Calu3 (cell line): ENCODE measurements at regions not wholly inside any gene's neighbourhood (a gene's known extent, or its start where the extent isn't known, plus 50 kb on each side); places are given as distances from the start of the nearest gene placed in this dataset.

Source experiments
- BruUV-seq: library from RNA; stranded (reverse); fragments of 400-500 nt; replicated peaks from 2 replicates; lab custom pipeline; 2021; lab: Mats Ljungman, UMichigan
- CTCF ChIA-PET: fragments of 300-600 bp; sonication (Branson Sonifier 250); formaldehyde crosslinking; loops from one replicate; lab custom pipeline; 2022; ENCODE audit warnings: antibody characterized with exemption; lab: Charles Lee
- DNase-seq: peaks from one replicate; pipeline ENCODE4 v3.0.0; 2022
- H3K27ac Mint-ChIP-seq: one replicate; pipeline ENCODE4 v1.8.0; 2022; ENCODE audit warnings: mixed read lengths; ENCODE audit not compliant: unreplicated experiment
- H3K27me3 Mint-ChIP-seq: one replicate; pipeline ENCODE4 v1.8.0; 2022; ENCODE audit warnings: mixed read lengths; ENCODE audit not compliant: unreplicated experiment
- H3K36me3 Mint-ChIP-seq: one replicate; pipeline ENCODE4 v1.8.0; 2022; ENCODE audit warnings: mild to moderate bottlenecking, moderate library complexity, mixed read lengths; ENCODE audit not compliant: insufficient read depth, unreplicated experiment
- H3K4me1 Mint-ChIP-seq: one replicate; pipeline ENCODE4 v1.8.0; 2022; ENCODE audit warnings: mild to moderate bottlenecking, low read depth, mixed read lengths; ENCODE audit not compliant: unreplicated experiment
- H3K4me3 Mint-ChIP-seq: one replicate; pipeline ENCODE4 v1.8.0; 2022; ENCODE audit warnings: mild to moderate bottlenecking, low read depth, moderate library complexity, mixed read lengths; ENCODE audit not compliant: unreplicated experiment
- H3K9me3 Mint-ChIP-seq: one replicate; pipeline ENCODE4 v1.8.0; 2022; ENCODE audit warnings: low read depth, mixed read lengths; ENCODE audit not compliant: unreplicated experiment
- intact Hi-C: fragments of 100-400 bp; cut with micrococcal nuclease; formaldehyde crosslinking; loops from one replicate; pipeline ENCODE4 v1.10.0; 2022; ENCODE audit not compliant: unreplicated experiment
- microRNA-seq: library from miRNA; unstranded; fragments of <30 nt; microRNA quantifications from one replicate; pipeline ENCODE4 v1.2.0, GENCODE V29; 2022
- TF ChIP-seq, protein P1 (sequence below): fragments of 200-600 bp; IDR thresholded peaks from one replicate; pipeline ENCODE4 v1.8.0; 2022; ENCODE audit warnings: antibody characterized with exemption; ENCODE audit not compliant: unreplicated experiment

DNA sequence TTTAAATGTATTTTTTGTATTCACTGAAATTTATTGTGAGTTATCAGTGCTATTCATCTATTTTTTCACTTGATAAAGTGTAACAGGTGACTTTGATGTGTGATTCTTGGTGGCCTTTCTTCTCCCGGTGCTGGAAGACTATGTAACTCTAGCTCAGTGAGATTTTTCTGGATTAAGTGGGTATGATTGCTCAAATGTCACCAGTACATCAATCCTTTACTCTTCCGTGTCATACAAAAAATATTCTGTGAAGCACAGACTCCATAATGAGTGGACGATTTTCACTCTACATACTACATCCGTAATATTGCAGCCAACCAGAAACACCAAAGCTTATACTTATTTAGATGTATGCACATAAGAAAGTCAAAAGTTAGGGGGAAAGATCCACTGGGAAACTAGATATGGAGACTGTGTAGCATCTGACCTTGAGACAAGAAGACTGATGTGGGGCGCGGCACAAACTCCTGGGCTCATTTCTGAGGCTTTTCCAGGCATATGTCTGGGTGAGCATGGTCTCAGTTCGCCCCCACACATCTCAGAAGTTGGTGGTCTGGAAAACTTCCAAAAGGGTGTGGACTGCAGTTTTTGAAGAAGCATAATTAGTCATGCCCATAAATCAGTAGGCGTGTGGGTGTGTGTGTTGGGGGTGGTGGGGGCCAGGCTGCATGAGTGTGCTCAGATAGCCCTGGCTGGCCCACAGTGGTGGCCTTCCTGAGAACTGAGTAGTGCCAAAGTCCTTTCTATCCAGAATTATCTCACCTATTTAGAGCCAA, 53.9 kb upstream of the TENM3 start:
- TF ChIP-seq, protein P1, sequence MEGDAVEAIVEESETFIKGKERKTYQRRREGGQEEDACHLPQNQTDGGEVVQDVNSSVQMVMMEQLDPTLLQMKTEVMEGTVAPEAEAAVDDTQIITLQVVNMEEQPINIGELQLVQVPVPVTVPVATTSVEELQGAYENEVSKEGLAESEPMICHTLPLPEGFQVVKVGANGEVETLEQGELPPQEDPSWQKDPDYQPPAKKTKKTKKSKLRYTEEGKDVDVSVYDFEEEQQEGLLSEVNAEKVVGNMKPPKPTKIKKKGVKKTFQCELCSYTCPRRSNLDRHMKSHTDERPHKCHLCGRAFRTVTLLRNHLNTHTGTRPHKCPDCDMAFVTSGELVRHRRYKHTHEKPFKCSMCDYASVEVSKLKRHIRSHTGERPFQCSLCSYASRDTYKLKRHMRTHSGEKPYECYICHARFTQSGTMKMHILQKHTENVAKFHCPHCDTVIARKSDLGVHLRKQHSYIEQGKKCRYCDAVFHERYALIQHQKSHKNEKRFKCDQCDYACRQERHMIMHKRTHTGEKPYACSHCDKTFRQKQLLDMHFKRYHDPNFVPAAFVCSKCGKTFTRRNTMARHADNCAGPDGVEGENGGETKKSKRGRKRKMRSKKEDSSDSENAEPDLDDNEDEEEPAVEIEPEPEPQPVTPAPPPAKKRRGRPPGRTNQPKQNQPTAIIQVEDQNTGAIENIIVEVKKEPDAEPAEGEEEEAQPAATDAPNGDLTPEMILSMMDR = no peak
- Mint-ChIP-seq H3K4me1 (no peaks in the 10 kb centered on the region), H3K4me3 (no peak overlapping the region), H3K36me3 (no peaks in the 10 kb centered on the region), H3K27ac (no peak overlapping the region), H3K27me3 (no peaks in the 10 kb centered on the region), H3K9me3 (peaks cover 3% of the 10 kb centered on the region)
- BruUV-seq = no TSS peak
- CTCF ChIA-PET = no interaction called here
- peak; percentile 15 for DNase-seq
- intact Hi-C loops = no loop called here

DNA sequence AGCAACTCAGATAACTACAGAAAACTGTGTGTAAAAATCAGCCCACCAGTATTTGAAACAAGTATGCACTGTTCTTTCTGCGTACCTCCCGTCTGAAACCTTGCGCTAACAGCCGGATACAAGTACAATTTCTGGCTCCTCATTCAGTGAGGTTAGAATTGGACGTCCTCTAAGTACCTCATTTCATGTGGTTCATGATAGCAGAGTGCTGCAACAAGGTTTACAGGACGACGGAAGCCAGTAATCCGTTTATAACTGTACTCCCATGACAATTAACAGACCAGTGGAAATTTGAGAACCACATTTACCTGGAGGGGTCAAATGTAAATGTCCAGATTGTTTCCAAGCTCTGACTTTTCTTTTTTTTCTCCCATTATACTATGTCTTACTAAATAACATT, 52.9 kb upstream of the TENM3 start:
- no peaks in the 10 kb centered on the region for H3K27me3 Mint-ChIP-seq
- CTCF ChIA-PET = no interaction called here
- intact Hi-C loops = no loop called here
- H3K4me3 Mint-ChIP-seq = no peak overlapping the region
- H3K4me1 Mint-ChIP-seq = no peaks in the 10 kb centered on the region
- H3K36me3 Mint-ChIP-seq = no peaks in the 10 kb centered on the region
- H3K27ac Mint-ChIP-seq = no peak overlapping the region
- no peak for DNase-seq
- TF ChIP-seq, protein P1 = no peak
- no TSS peak for BruUV-seq
- H3K9me3 Mint-ChIP-seq = peaks cover 3% of the 10 kb centered on the region

- H3K9me3 Mint-ChIP-seq = peaks cover 3% of the 10 kb centered on the region
- TF ChIP-seq, protein P1 = no peak
- no peak for DNase-seq
- intact Hi-C loops = no loop called here
- H3K4me1 Mint-ChIP-seq = no peaks in the 10 kb centered on the region
- H3K27ac Mint-ChIP-seq = no peak overlapping the region
- no peaks in the 10 kb centered on the region for H3K27me3 Mint-ChIP-seq
- H3K4me3 Mint-ChIP-seq = no peak overlapping the region
- no peaks in the 10 kb centered on the region for H3K36me3 Mint-ChIP-seq
- CTCF ChIA-PET = no interaction called here
- BruUV-seq = no TSS peak
These were observed 50.6 kb upstream of the TENM3 start for GRCh38 chr4:182192511-182193181.

- no peak for DNase-seq
- TF ChIP-seq, protein P1 = no peak
- no peak overlapping the region for H3K27ac Mint-ChIP-seq
- peaks cover 3% of the 10 kb centered on the region for H3K9me3 Mint-ChIP-seq
- H3K4me1 Mint-ChIP-seq = no peaks in the 10 kb centered on the region
- intact Hi-C loops = no loop called here
- H3K4me3 Mint-ChIP-seq = no peak overlapping the region
- H3K27me3 Mint-ChIP-seq = no peaks in the 10 kb centered on the region
- BruUV-seq = no TSS peak
- H3K36me3 Mint-ChIP-seq = no peaks in the 10 kb centered on the region
- CTCF ChIA-PET = no interaction called here
These were observed 49.9 kb upstream of the TENM3 start for GRCh38 chr4:182193311-182193710.

Small RNA genes lying in the stretch of these regions (microRNA-seq; reads per million reads assigned to microRNA genes)
- gene MIR1305 = 6.3 reads per million, percentile 21 among the genes with 10 or more reads in this experiment
